ENCODE measurements at regions not wholly inside any gene's neighbourhood (a gene's known extent, or its start where the extent isn't known, plus 50 kb on each side); places are given as distances from the start of the nearest gene placed in this dataset.
"Not testable (repeated sequence)": the region's sequence is repeated elsewhere in the genome, so short reads cannot be mapped to it uniquely, and the experiment has no call there.

GRCh38 chr9:97145680-97146079, 106.7 kb upstream of the CTSV start:
- not testable (repeated sequence) for H3K27me3 Mint-ChIP-seq, H3K27ac Mint-ChIP-seq, H3K4me3 Mint-ChIP-seq, H3K9me3 Mint-ChIP-seq, H3K36me3 Mint-ChIP-seq, H3K4me1 Mint-ChIP-seq

- Mint-ChIP-seq H3K36me3 (peaks cover 3% of the 10 kb centered on the region), H3K4me3 (peak overlapping the region in 1 of 4 donors; percentile 8), H3K9me3 (no peaks in the 10 kb centered on the region), H3K27me3 (no peaks in the 10 kb centered on the region), H3K27ac (no peak overlapping the region), H3K4me1 (peaks cover 1 to 2% (median 2%) of the 10 kb centered on the region in 3 donors)
These were observed 101.6 kb upstream of the CTSV start for GRCh38 chr9:97140566-97140965.

- H3K36me3 Mint-ChIP-seq: peaks cover 3% of the 10 kb centered on the region
- H3K27ac Mint-ChIP-seq: no peak overlapping the region
- H3K9me3 Mint-ChIP-seq: no peaks in the 10 kb centered on the region
- H3K4me3 Mint-ChIP-seq: no peak overlapping the region
- H3K4me1 Mint-ChIP-seq: no peaks in the 10 kb centered on the region
- no peaks in the 10 kb centered on the region for H3K27me3 Mint-ChIP-seq
These were observed 97.5 kb upstream of the CTSV start for GRCh38 chr9:97136421-97136820.

GRCh38 chr9:97133966-97134365, 95.0 kb upstream of the CTSV start:
- not testable (repeated sequence) for H3K4me1 Mint-ChIP-seq, H3K4me3 Mint-ChIP-seq, H3K36me3 Mint-ChIP-seq, H3K27me3 Mint-ChIP-seq, H3K9me3 Mint-ChIP-seq, H3K27ac Mint-ChIP-seq

- Mint-ChIP-seq H3K27me3 (no peaks in the 10 kb centered on the region), H3K9me3 (peaks cover 0 to 3% (median 0%) of the 10 kb centered on the region in 3 donors), H3K4me1 (no peaks in the 10 kb centered on the region), H3K27ac (no peak overlapping the region), H3K4me3 (no peak overlapping the region), H3K36me3 (no peaks in the 10 kb centered on the region)
These were observed 93.9 kb upstream of the CTSV start for GRCh38 chr9:97132865-97133264.

- not testable (repeated sequence) for H3K27me3 Mint-ChIP-seq, H3K4me3 Mint-ChIP-seq, H3K4me1 Mint-ChIP-seq, H3K36me3 Mint-ChIP-seq, H3K9me3 Mint-ChIP-seq, H3K27ac Mint-ChIP-seq
These were observed 91.9 kb upstream of the CTSV start for GRCh38 chr9:97130864-97131263.

GRCh38 chr9:97130387-97130786, 91.4 kb upstream of the CTSV start:
- not testable (repeated sequence) for H3K27ac Mint-ChIP-seq, H3K9me3 Mint-ChIP-seq, H3K27me3 Mint-ChIP-seq, H3K36me3 Mint-ChIP-seq, H3K4me1 Mint-ChIP-seq, H3K4me3 Mint-ChIP-seq

- no peak overlapping the region for H3K27ac Mint-ChIP-seq
- no peaks in the 10 kb centered on the region for H3K36me3 Mint-ChIP-seq
- H3K4me1 Mint-ChIP-seq: no peaks in the 10 kb centered on the region
- no peak overlapping the region for H3K4me3 Mint-ChIP-seq
- H3K9me3 Mint-ChIP-seq: peaks cover 0 to 3% (median 0%) of the 10 kb centered on the region in 3 donors
- no peaks in the 10 kb centered on the region for H3K27me3 Mint-ChIP-seq
These were observed 90.0 kb upstream of the CTSV start for GRCh38 chr9:97128919-97129318.

GRCh38 chr9:97124256-97124655, 85.3 kb upstream of the CTSV start:
- Mint-ChIP-seq H3K27me3 (no peaks in the 10 kb centered on the region), H3K9me3 (peaks cover 3 to 10% (median 8%) of the 10 kb centered on the region in 3 donors), H3K27ac (no peak overlapping the region), H3K4me3 (no peak overlapping the region), H3K36me3 (peaks cover 4% of the 10 kb centered on the region), H3K4me1 (no peaks in the 10 kb centered on the region)

- Mint-ChIP-seq H3K27ac (no peak overlapping the region), H3K4me3 (no peak overlapping the region), H3K36me3 (no peaks in the 10 kb centered on the region), H3K9me3 (peaks cover 0 to 2% (median 0%) of the 10 kb centered on the region in 3 donors), H3K4me1 (no peaks in the 10 kb centered on the region), H3K27me3 (peaks cover 2% of the 10 kb centered on the region)
These were observed 71.8 kb upstream of the CTSV start for GRCh38 chr9:97110696-97111095.

GRCh38 chr9:97109194-97109811, 70.4 kb upstream of the CTSV start:
- Mint-ChIP-seq H3K4me1 (no peaks in the 10 kb centered on the region), H3K4me3 (no peak overlapping the region), H3K9me3 (peaks cover 0 to 2% (median 0%) of the 10 kb centered on the region in 3 donors), H3K27me3 (peaks cover 2% of the 10 kb centered on the region), H3K27ac (no peak overlapping the region), H3K36me3 (no peaks in the 10 kb centered on the region)

GRCh38 chr9:97105220-97105619, 66.3 kb upstream of the CTSV start:
- not testable (repeated sequence) for H3K9me3 Mint-ChIP-seq, H3K36me3 Mint-ChIP-seq, H3K4me1 Mint-ChIP-seq, H3K27me3 Mint-ChIP-seq, H3K4me3 Mint-ChIP-seq, H3K27ac Mint-ChIP-seq

GRCh38 chr9:97103613-97104383, 64.9 kb upstream of the CTSV start:
- not testable (repeated sequence) for H3K27me3 Mint-ChIP-seq, H3K27ac Mint-ChIP-seq, H3K4me3 Mint-ChIP-seq, H3K36me3 Mint-ChIP-seq, H3K4me1 Mint-ChIP-seq, H3K9me3 Mint-ChIP-seq

- not testable (repeated sequence) for H3K36me3 Mint-ChIP-seq, H3K4me3 Mint-ChIP-seq, H3K27me3 Mint-ChIP-seq, H3K9me3 Mint-ChIP-seq, H3K27ac Mint-ChIP-seq, H3K4me1 Mint-ChIP-seq
These were observed 60.6 kb upstream of the CTSV start for GRCh38 chr9:97099540-97099939.

- H3K9me3 Mint-ChIP-seq: no peaks in the 10 kb centered on the region
- H3K27ac Mint-ChIP-seq: no peak overlapping the region
- H3K4me3 Mint-ChIP-seq: no peak overlapping the region
- H3K4me1 Mint-ChIP-seq: peaks cover 0 to 3% (median 0%) of the 10 kb centered on the region in 3 donors
- H3K36me3 Mint-ChIP-seq: no peaks in the 10 kb centered on the region
- peaks cover 9% of the 10 kb centered on the region for H3K27me3 Mint-ChIP-seq
These were observed 57.9 kb upstream of the CTSV start for GRCh38 chr9:97096793-97097192.

GRCh38 chr9:97089361-97089760, 50.4 kb upstream of the CTSV start:
- not testable (repeated sequence) for H3K4me3 Mint-ChIP-seq, H3K36me3 Mint-ChIP-seq, H3K27ac Mint-ChIP-seq, H3K9me3 Mint-ChIP-seq, H3K4me1 Mint-ChIP-seq
- peaks cover 20% of the 10 kb centered on the region for H3K27me3 Mint-ChIP-seq

Measured in IgD-negative memory B cell (primary cell).